ENCODE measurements at regions not wholly inside any gene's neighbourhood (a gene's known extent, or its start where the extent isn't known, plus 50 kb on each side); places are given as distances from the start of the nearest gene placed in this dataset.

GRCh38 chr3:178434206-178434805, 101.9 kb upstream of the KCNMB2 start:
- Histone ChIP-seq H3K27ac (no peak overlapping the region), H3K4me1 (no peaks in the 10 kb centered on the region), H3K9me3 (no peaks in the 10 kb centered on the region), H3K27me3 (no peaks in the 10 kb centered on the region), H3K36me3 (no peaks in the 10 kb centered on the region), H3K4me3 (replicated peaks in 1 of 3) (no peak overlapping the region)
- no peak for DNase-seq
- intact Hi-C loops (cut with DNase I): no loop called here
- WGBS, 2 donors: 47% methylated on average over 5 of the region's 5 CpGs
- TF ChIP-seq CTCF (IDR thresholded peaks at IDR 0.05): peak in 3 of 6 experiments; percentile 13 to 36 (median 19)
- no peak for TF ChIP-seq POLR2A (IDR thresholded peaks at IDR 0.05)

- no peak for DNase-seq
- Histone ChIP-seq H3K36me3 (no peaks in the 10 kb centered on the region), H3K27ac (no peak overlapping the region), H3K4me3 (replicated peaks in 1 of 3) (no peak overlapping the region), H3K9me3 (no peaks in the 10 kb centered on the region), H3K4me1 (no peaks in the 10 kb centered on the region), H3K27me3 (no peaks in the 10 kb centered on the region)
- 92 to 94% methylated on average over 5 of the region's 5 CpGs for WGBS, 2 donors
- TF ChIP-seq CTCF (IDR thresholded peaks at IDR 0.05): no peak
- no peak for TF ChIP-seq POLR2A (IDR thresholded peaks at IDR 0.05)
- intact Hi-C loops (cut with DNase I): loop anchor here (5.0 kb wide), 1 partner anchor 527 kb away; no protein-coding TSS in a partner anchor
These were observed 100.7 kb upstream of the KCNMB2 start for GRCh38 chr3:178435575-178435974.

DNA sequence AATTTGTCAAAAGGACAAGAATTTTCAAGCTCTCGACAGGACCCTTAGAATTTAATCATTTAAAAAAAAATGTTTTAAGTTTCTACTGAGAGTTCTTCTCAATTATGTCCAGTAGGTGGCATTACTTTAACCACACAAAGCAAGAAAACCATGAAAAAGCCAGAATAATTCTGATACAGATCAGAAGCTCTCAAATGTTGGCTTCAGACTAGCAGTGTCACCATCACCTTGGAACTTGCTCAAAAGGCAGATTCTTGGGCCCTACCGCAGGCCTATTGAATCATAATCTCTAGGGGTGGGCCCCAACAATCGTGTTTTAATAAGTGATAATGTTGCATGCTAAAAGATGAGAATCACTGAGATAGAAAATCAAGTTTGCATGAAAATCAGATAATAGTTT, 99.5 kb upstream of the KCNMB2 start:
- DNase-seq: peak in 1 of 2 donors; percentile 4
- intact Hi-C loops (cut with DNase I): loop anchor here (5.0 kb wide), 1 partner anchor 526 kb away; no protein-coding TSS in a partner anchor
- no peak overlapping the region for H3K27ac ChIP-seq
- 15 to 28% methylated on average over 3 of the region's 3 CpGs for WGBS, 2 donors
- no peaks in the 10 kb centered on the region for H3K27me3 ChIP-seq
- no peak overlapping the region for H3K4me3 ChIP-seq (replicated peaks in 1 of 3)
- TF ChIP-seq CTCF (IDR thresholded peaks at IDR 0.05) (peak; percentile 21 to 73 (median 56)), POLR2A (IDR thresholded peaks at IDR 0.05) (no peak)
- no peaks in the 10 kb centered on the region for H3K4me1 ChIP-seq
- H3K9me3 ChIP-seq: no peaks in the 10 kb centered on the region
- H3K36me3 ChIP-seq: no peaks in the 10 kb centered on the region

DNA sequence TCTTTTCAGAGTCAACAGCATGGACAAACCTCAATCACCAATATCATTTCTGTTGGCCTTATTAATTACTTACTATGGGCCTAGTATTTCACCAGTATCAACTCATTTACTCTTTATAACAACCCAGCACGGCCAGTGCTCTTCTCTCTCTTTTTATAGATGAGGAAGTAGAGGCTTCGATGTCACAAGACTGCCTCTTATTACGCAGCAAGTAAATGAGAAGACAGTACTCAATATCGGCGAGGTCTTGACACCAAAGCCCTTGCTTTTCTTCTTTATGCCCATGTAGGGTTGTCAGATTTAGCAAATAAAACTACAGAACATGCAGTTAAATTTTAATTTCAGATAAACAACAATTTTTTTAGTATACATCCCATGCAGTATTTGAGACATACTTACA, 99.0 kb upstream of the KCNMB2 start:
- Histone ChIP-seq H3K27ac (no peak overlapping the region), H3K27me3 (no peaks in the 10 kb centered on the region), H3K36me3 (no peaks in the 10 kb centered on the region), H3K4me1 (no peaks in the 10 kb centered on the region), H3K4me3 (replicated peaks in 1 of 3) (no peak overlapping the region), H3K9me3 (no peaks in the 10 kb centered on the region)
- no peak for DNase-seq
- intact Hi-C loops (cut with DNase I): loop anchor here (5.0 kb wide), 1 partner anchor 525 kb away; no protein-coding TSS in a partner anchor
- 91 to 94% methylated on average over 5 of the region's 5 CpGs for WGBS, 2 donors
- TF ChIP-seq CTCF (IDR thresholded peaks at IDR 0.05): no peak
- no peak for TF ChIP-seq POLR2A (IDR thresholded peaks at IDR 0.05)

- Histone ChIP-seq H3K27me3 (no peaks in the 10 kb centered on the region), H3K36me3 (no peaks in the 10 kb centered on the region), H3K27ac (no peak overlapping the region), H3K4me3 (replicated peaks in 1 of 3) (no peak overlapping the region), H3K4me1 (no peaks in the 10 kb centered on the region), H3K9me3 (no peaks in the 10 kb centered on the region)
- intact Hi-C loops (cut with DNase I): loop anchor here (5.0 kb wide), 1 partner anchor 523 kb away; no protein-coding TSS in a partner anchor
- TF ChIP-seq CTCF (IDR thresholded peaks at IDR 0.05) (no peak), POLR2A (IDR thresholded peaks at IDR 0.05) (no peak)
- WGBS, 2 donors: 78 to 83% methylated on average over 2 of the region's 2 CpGs
- DNase-seq: peak in 1 of 2 donors; percentile 17
These were observed 96.7 kb upstream of the KCNMB2 start for GRCh38 chr3:178439504-178439903.

Data from thyroid gland (tissue), 4 donors.